Smooth muscle cell (in vitro differentiated cells): ENCODE measurements at regions not wholly inside any gene's neighbourhood (a gene's known extent, or its start where the extent isn't known, plus 50 kb on each side); places are given as distances from the start of the nearest gene placed in this dataset.

ENCODE experiments used
- DNase-seq: peaks from one replicate; lab custom pipeline; 2025; ENCODE audit not compliant: unreplicated experiment; lab: John Stamatoyannopoulos, UW
- H2AFZ ChIP-seq: fragments of 200-600 bp; sonication (generic); 2 replicates; pipeline ENCODE4 v1.6.0; 2016; ENCODE audit warnings: antibody characterized with exemption, low read depth, mild to moderate bottlenecking
- H3F3A ChIP-seq: fragments of 200-600 bp; sonication (generic); 2 replicates; pipeline ENCODE4 v1.6.0; 2017; ENCODE audit warnings: antibody characterized with exemption, low read depth
- H3K27ac ChIP-seq: fragments of 200-600 bp; sonication (generic); 2 replicates; pipeline ENCODE4 v1.5.1; 2016; ENCODE audit warnings: low read depth, mild to moderate bottlenecking
- H3K27me3 ChIP-seq: fragments of 200-600 bp; sonication (generic); 2 replicates; pipeline ENCODE4 v1.6.1; 2016; ENCODE audit warnings: low read depth, mild to moderate bottlenecking
- H3K36me3 ChIP-seq: fragments of 200-600 bp; sonication (generic); 2 replicates; pipeline ENCODE4 v1.5.1; 2016; ENCODE audit warnings: low read depth
- H3K4me1 ChIP-seq: fragments of 200-600 bp; sonication (generic); 2 replicates; pipeline ENCODE4 v1.5.1; 2016; ENCODE audit warnings: low read depth
- H3K4me2 ChIP-seq: fragments of 200-600 bp; sonication (generic); 2 replicates; pipeline ENCODE4 v1.6.0; 2016; ENCODE audit warnings: mild to moderate bottlenecking
- H3K4me3 ChIP-seq: fragments of 200-600 bp; sonication (generic); 2 replicates; pipeline ENCODE4 v1.5.1; 2016; ENCODE audit warnings: mild to moderate bottlenecking
- H3K79me2 ChIP-seq: fragments of 200-600 bp; sonication (generic); 2 replicates; pipeline ENCODE4 v1.6.0; 2016; ENCODE audit warnings: low read depth, mild to moderate bottlenecking
- H3K9ac ChIP-seq: fragments of 200-600 bp; sonication (generic); 2 replicates; pipeline ENCODE4 v1.6.0; 2016; ENCODE audit warnings: low read depth
- H3K9me3 ChIP-seq: fragments of 200-600 bp; sonication (generic); replicated peaks from 2 replicates; pipeline ENCODE4 v1.5.1; 2016; ENCODE audit warnings: low read depth
- H4K20me1 ChIP-seq: fragments of 200-600 bp; sonication (generic); 2 replicates; pipeline ENCODE4 v1.6.0; 2016; ENCODE audit warnings: low read depth
- CTCF ChIP-seq: fragments of 200-600 bp; sonication (generic); IDR thresholded peaks from 2 replicates; pipeline ENCODE4 v1.5.1; 2017; ENCODE audit warnings: borderline replicate concordance, mild to moderate bottlenecking, antibody characterized with exemption; ENCODE audit not compliant: insufficient read depth, poor library complexity, severe bottlenecking
- WGBS: methylation state at CpG from one replicate; pipeline ENCODE4 v1.1.7; 2016; ENCODE audit warnings: low lambda C conversion rate; 5-methylcytosine and 5-hydroxymethylcytosine counted together

GRCh38 chr6:105598264-105598663 is 195.4 kb upstream of the PREP start:
- no peak overlapping the region for H2AFZ ChIP-seq
- H3K9me3 ChIP-seq: no peaks in the 10 kb centered on the region
- H3K4me2 ChIP-seq: no peak overlapping the region
- H3K4me1 ChIP-seq: peaks cover 42% of the 10 kb centered on the region
- no peaks in the 10 kb centered on the region for H3K79me2 ChIP-seq
- no peaks in the 10 kb centered on the region for H3K36me3 ChIP-seq
- peak overlapping the region; percentile 95 for H3K27ac ChIP-seq
- no peaks in the 10 kb centered on the region for H4K20me1 ChIP-seq
- H3K4me3 ChIP-seq: no peak overlapping the region
- H3K9ac ChIP-seq: no peak overlapping the region
- TF ChIP-seq CTCF: no peak
- WGBS: 74% methylated on average over 3 of the region's 3 CpGs
- no peaks in the 10 kb centered on the region for H3K27me3 ChIP-seq
- no peak for DNase-seq
- peaks cover 36% of the 10 kb centered on the region for H3F3A ChIP-seq

- DNase-seq: no peak
- H3K9ac ChIP-seq: peak overlapping the region; percentile 29
These were observed 193.4 kb upstream of the PREP start for GRCh38 chr6:105596284-105596755.

GRCh38 chr6:105595829-105596228 is 192.9 kb upstream of the PREP start:
- Histone ChIP-seq H4K20me1 (no peaks in the 10 kb centered on the region), H3K27ac (peak overlapping the region; percentile 94), H3K9me3 (no peaks in the 10 kb centered on the region), H3K79me2 (no peaks in the 10 kb centered on the region), H3K4me1 (peaks cover 48% of the 10 kb centered on the region), H3K4me2 (peak overlapping the region; percentile 39), H2AFZ (no peak overlapping the region), H3K36me3 (no peaks in the 10 kb centered on the region), H3K9ac (peak overlapping the region; percentile 29), H3K4me3 (no peak overlapping the region), H3K27me3 (no peaks in the 10 kb centered on the region), H3F3A (peaks cover 40% of the 10 kb centered on the region)
- DNase-seq: no peak
- no peak for TF ChIP-seq CTCF
- 53% methylated on average over 1 of the region's 1 CpG for WGBS

More at GRCh38 chr6:105596284-105596755, 193.4 kb upstream of the PREP start:
- 4% methylated on average over 4 of the region's 4 CpGs for WGBS
- Histone ChIP-seq H3K4me3 (no peak overlapping the region), H3K4me1 (peaks cover 49% of the 10 kb centered on the region), H2AFZ (no peak overlapping the region), H3K36me3 (no peaks in the 10 kb centered on the region), H3K79me2 (no peaks in the 10 kb centered on the region), H3K4me2 (peak overlapping the region; percentile 39), H3K9me3 (no peaks in the 10 kb centered on the region), H3K27ac (peak overlapping the region; percentile 94), H3K27me3 (no peaks in the 10 kb centered on the region), H4K20me1 (no peaks in the 10 kb centered on the region), H3F3A (peaks cover 45% of the 10 kb centered on the region)
- TF ChIP-seq CTCF: no peak

- DNase-seq: no peak
- H3K9me3 ChIP-seq: no peaks in the 10 kb centered on the region
- H3K27ac ChIP-seq: peak overlapping the region; percentile 94
- peaks cover 40% of the 10 kb centered on the region for H3F3A ChIP-seq
- H2AFZ ChIP-seq: no peak overlapping the region
- peak overlapping the region; percentile 55 for H3K9ac ChIP-seq
- H3K4me2 ChIP-seq: peak overlapping the region; percentile 39
- no peaks in the 10 kb centered on the region for H3K27me3 ChIP-seq
- H3K4me1 ChIP-seq: peaks cover 38% of the 10 kb centered on the region
- no peaks in the 10 kb centered on the region for H4K20me1 ChIP-seq
- 70% methylated on average over 4 of the region's 4 CpGs for WGBS
- H3K4me3 ChIP-seq: no peak overlapping the region
- H3K79me2 ChIP-seq: no peaks in the 10 kb centered on the region
- H3K36me3 ChIP-seq: no peaks in the 10 kb centered on the region
- TF ChIP-seq CTCF: no peak
These were observed 191.9 kb upstream of the PREP start for GRCh38 chr6:105594821-105595220.
